OCI-LY7 (cell line): ENCODE measurements at regions not wholly inside any gene's neighbourhood (a gene's known extent, or its start where the extent isn't known, plus 50 kb on each side); places are given as distances from the start of the nearest gene placed in this dataset.
A peak's percentile ranks its signal among the peaks of the same experiment; 100 is the strongest.

Experiments
- BruUV-seq: library from RNA; stranded (reverse); fragments of 400-500 nt; replicated peaks from 2 replicates; lab custom pipeline; 2021; lab: Mats Ljungman, UMichigan
- CTCF ChIA-PET: fragments of 300-600 bp; sonication (Branson Sonifier 250); formaldehyde crosslinking; loops from one replicate; lab custom pipeline; 2022; ENCODE audit warnings: antibody characterized with exemption; ENCODE audit not compliant: unreplicated experiment; lab: Charles Lee
- POLR2A ChIA-PET: fragments of 300-600 bp; sonication (Branson Sonifier 250); formaldehyde crosslinking; loops from one replicate; lab custom pipeline; 2022; ENCODE audit warnings: antibody characterized with exemption; lab: Charles Lee
- DNase-seq: peaks from one replicate; pipeline ENCODE4 v3.0.0-alpha.2; 2015; ENCODE audit warnings: low spot score
- H2AFZ ChIP-seq: fragments of 200-600 bp; sonication (generic), shearing (Covaris generic); 2 replicates; pipeline ENCODE4 v1.6.1; 2014; ENCODE audit warnings: mild to moderate bottlenecking, antibody characterized with exemption, low read length, moderate library complexity
- H3K27ac ChIP-seq: fragments of 200-600 bp; sonication (generic); 2 replicates; pipeline ENCODE4 v1.5.1; 2014; ENCODE audit warnings: mixed run types, low read depth, mild to moderate bottlenecking, moderate library complexity, low read length, inconsistent platforms; ENCODE audit not compliant: poor library complexity, severe bottlenecking
- H3K36me3 ChIP-seq: fragments of 200-600 bp; sonication (generic); 2 replicates; pipeline ENCODE4 v1.6.1; 2014; ENCODE audit warnings: mild to moderate bottlenecking, antibody characterized with exemption, low read length, moderate library complexity, mixed read lengths; ENCODE audit not compliant: insufficient read depth
- H3K4me1 ChIP-seq: fragments of 200-600 bp; sonication (generic); 2 replicates; pipeline ENCODE4 v1.5.1; 2014; ENCODE audit warnings: mild to moderate bottlenecking, low read length; ENCODE audit not compliant: insufficient read depth, poor library complexity, severe bottlenecking
- H3K4me2 ChIP-seq: fragments of 200-600 bp; sonication (generic); 2 replicates; pipeline ENCODE4 v1.6.1; 2014; ENCODE audit warnings: mild to moderate bottlenecking, low read length
- H3K4me3 ChIP-seq: fragments of 200-600 bp; sonication (generic); 2 replicates; pipeline ENCODE4 v1.5.1; 2014; ENCODE audit warnings: mild to moderate bottlenecking, low read depth, low read length; ENCODE audit not compliant: poor library complexity, severe bottlenecking
- H3K79me2 ChIP-seq: fragments of 200-600 bp; sonication (generic); 2 replicates; pipeline ENCODE4 v1.6.1; 2016; ENCODE audit warnings: low read depth, mild to moderate bottlenecking, low read length, moderate library complexity, mixed read lengths; ENCODE audit not compliant: insufficient read depth
- H3K9me2 ChIP-seq: fragments of 200-600 bp; sonication (generic); 2 replicates; pipeline ENCODE4 v1.6.1; 2016; ENCODE audit warnings: mild to moderate bottlenecking, low read length, mixed read lengths; ENCODE audit not compliant: insufficient read depth
- H3K9me3 ChIP-seq: fragments of 200-600 bp; sonication (generic); 2 replicates; pipeline ENCODE4 v1.6.1; 2014; ENCODE audit warnings: mild to moderate bottlenecking, mixed run types, low read length, mixed read lengths
- H4K20me1 ChIP-seq: fragments of 200-600 bp; sonication (generic); 2 replicates; pipeline ENCODE4 v1.6.1; 2014; ENCODE audit warnings: mild to moderate bottlenecking, antibody characterized with exemption, low read length, moderate library complexity, mixed read lengths; ENCODE audit not compliant: insufficient read depth
- CTCF ChIP-seq: fragments of 200-600 bp; sonication (generic); conservative IDR thresholded peaks from 2 replicates; pipeline ENCODE4 v1.5.1; 2014; ENCODE audit warnings: mild to moderate bottlenecking, antibody characterized with exemption, low read length, moderate library complexity, mixed read lengths
- EZH2phosphoT487 ChIP-seq: fragments of 200-600 bp; sonication (generic); IDR thresholded peaks from 2 replicates; pipeline ENCODE4 v1.6.1; 2018; ENCODE audit warnings: low read depth, borderline replicate concordance, mild to moderate bottlenecking, mixed run types, antibody characterized with exemption, low read length, moderate library complexity, mixed read lengths
- intact Hi-C: fragments of 100-400 bp; cut with micrococcal nuclease; formaldehyde crosslinking; loops from one replicate; pipeline ENCODE4 v1.10.0; 2022; ENCODE audit not compliant: unreplicated experiment

GRCh38 chr7:49700841-49701240, 72.6 kb upstream of the VWC2 start:
- ChIA-PET CTCF (no interaction called here), POLR2A (interaction anchor here (0.9 to 1.5 kb wide), 3 partner anchors 8 to 20 kb away, joined by 3 to 9 read pairs (median 3); no protein-coding TSS in a partner anchor)
- Histone ChIP-seq H3K79me2 (no peaks in the 10 kb centered on the region), H3K9me3 (no peaks in the 10 kb centered on the region), H3K4me1 (peaks cover 16% of the 10 kb centered on the region), H4K20me1 (no peaks in the 10 kb centered on the region), H3K36me3 (no peaks in the 10 kb centered on the region), H3K9me2 (no peaks in the 10 kb centered on the region), H2AFZ (no peak overlapping the region), H3K4me2 (no peak overlapping the region), H3K4me3 (no peak overlapping the region), H3K27ac (no peak overlapping the region)
- TF ChIP-seq EZH2phosphoT487, result no peak
- TF ChIP-seq CTCF, result no peak
- intact Hi-C loops, result no loop called here
- no TSS peak for BruUV-seq
- DNase-seq, result no peak

GRCh38 chr7:49702099-49702498, 71.3 kb upstream of the VWC2 start:
- H2AFZ ChIP-seq, result no peak overlapping the region; the same call in 1 of the 2 replicates
- TF ChIP-seq CTCF (no peak), EZH2phosphoT487 (no peak)
- no peak overlapping the region for H3K4me3 ChIP-seq
- H3K9me3 ChIP-seq, result no peaks in the 10 kb centered on the region
- 0 out of 2 replicates have a peak overlapping the region, but pooled peaks have one; percentile 18 for H3K4me2 ChIP-seq
- no peaks in the 10 kb centered on the region for H3K79me2 ChIP-seq
- ChIA-PET POLR2A (interaction anchor here (0.6 to 2.1 kb wide), 5 partner anchors 12 to 1583 kb away, joined by 3 to 5 read pairs (median 3); no protein-coding TSS in a partner anchor), CTCF (no interaction called here)
- BruUV-seq, result no TSS peak
- no peaks in the 10 kb centered on the region for H3K9me2 ChIP-seq
- H4K20me1 ChIP-seq, result no peaks in the 10 kb centered on the region
- peaks cover 16% of the 10 kb centered on the region for H3K4me1 ChIP-seq
- no peak overlapping the region for H3K27ac ChIP-seq
- DNase-seq, result no peak
- no peaks in the 10 kb centered on the region for H3K36me3 ChIP-seq
- intact Hi-C loops, result no loop called here

GRCh38 chr7:49703337-49703736, 70.1 kb upstream of the VWC2 start:
- Histone ChIP-seq H3K4me3 (no peak overlapping the region), H3K36me3 (no peaks in the 10 kb centered on the region), H3K79me2 (no peaks in the 10 kb centered on the region), H3K9me2 (no peaks in the 10 kb centered on the region), H3K9me3 (no peaks in the 10 kb centered on the region), H2AFZ (peak overlapping the region; percentile 61), H3K27ac (no peak overlapping the region), H3K4me1 (peaks cover 16% of the 10 kb centered on the region), H3K4me2 (0 out of 2 replicates have a peak overlapping the region, but pooled peaks have one; percentile 2), H4K20me1 (no peaks in the 10 kb centered on the region)
- no peak for TF ChIP-seq CTCF
- TF ChIP-seq EZH2phosphoT487, result no peak
- CTCF ChIA-PET, result no interaction called here
- no TSS peak for BruUV-seq
- DNase-seq, result peak; percentile 26
- intact Hi-C loops, result no loop called here
- POLR2A ChIA-PET, result interaction anchor here (1.6 to 2.1 kb wide), 2 partner anchors 13 to 55 kb away, joined by 3 to 5 read pairs; no protein-coding TSS in a partner anchor
